ENCODE measurements at regions not wholly inside any gene's neighbourhood (a gene's known extent, or its start where the extent isn't known, plus 50 kb on each side); places are given as distances from the start of the nearest gene placed in this dataset.
"Not testable (repeated sequence)": the region's sequence is repeated elsewhere in the genome, so short reads cannot be mapped to it uniquely, and the experiment has no call there.

- no peak for DNase-seq
- no peaks in the 10 kb centered on the region for H3K9me3 Mint-ChIP-seq
- no peaks in the 10 kb centered on the region for H3K36me3 Mint-ChIP-seq (ENCODE audit: low read depth)
- H3K27ac Mint-ChIP-seq: no peak overlapping the region
- H3K27me3 Mint-ChIP-seq: no peaks in the 10 kb centered on the region
- H3K4me1 Mint-ChIP-seq: no peaks in the 10 kb centered on the region
- H3K4me3 Mint-ChIP-seq: no peak overlapping the region
- no peak for ATAC-seq
These were observed 409.7 kb upstream of the MTPN start for GRCh38 chr7:136386876-136387275.

DNA sequence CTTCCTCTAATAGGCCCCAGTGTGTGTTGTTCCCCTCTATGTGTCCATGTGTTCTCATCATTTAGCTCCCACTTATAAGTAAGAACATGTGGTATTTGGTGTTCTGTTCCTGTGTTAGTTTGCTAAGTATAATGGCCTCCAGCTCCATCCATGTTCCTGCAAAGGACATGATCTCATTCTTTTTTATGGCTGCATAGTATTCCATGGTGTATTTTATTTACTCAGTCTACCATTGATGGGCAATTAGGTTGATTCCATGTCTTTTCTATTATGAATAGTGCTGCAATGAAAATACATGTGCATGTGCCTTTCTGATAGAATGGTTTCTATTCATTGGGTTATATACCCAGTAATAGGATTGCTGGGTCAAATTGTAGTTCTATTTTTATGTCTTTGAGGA, 394.2 kb upstream of the MTPN start:
- DNase-seq; H3K27me3 Mint-ChIP-seq; H3K4me3 Mint-ChIP-seq; H3K27ac Mint-ChIP-seq; ATAC-seq; H3K4me1 Mint-ChIP-seq; H3K9me3 Mint-ChIP-seq; H3K36me3 Mint-ChIP-seq (ENCODE audit: low read depth): not testable (repeated sequence)

DNA sequence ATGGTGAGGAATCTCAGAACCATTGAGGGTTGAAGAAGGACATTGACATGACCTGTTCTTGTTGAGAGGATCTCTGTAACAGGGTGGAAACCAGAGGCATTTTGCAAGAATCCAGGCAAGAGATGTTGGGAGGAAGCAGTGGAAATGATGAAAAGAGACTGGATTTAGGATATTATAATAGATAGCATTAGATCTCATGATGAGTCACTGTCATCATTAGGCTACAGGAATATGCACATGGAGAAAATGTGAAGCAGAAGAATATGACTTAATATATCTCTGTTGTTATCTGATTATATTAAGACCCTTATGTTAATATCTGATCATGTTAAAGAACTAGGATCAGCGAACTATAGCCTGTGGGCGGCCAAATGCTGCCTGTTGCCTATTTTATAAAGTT, 393.0 kb upstream of the MTPN start:
- no peaks in the 10 kb centered on the region for H3K27me3 Mint-ChIP-seq
- H3K4me1 Mint-ChIP-seq: no peaks in the 10 kb centered on the region
- no peak for ATAC-seq
- H3K9me3 Mint-ChIP-seq: peaks cover 7% of the 10 kb centered on the region
- H3K36me3 Mint-ChIP-seq (ENCODE audit: low read depth): no peaks in the 10 kb centered on the region
- H3K4me3 Mint-ChIP-seq: no peak overlapping the region
- DNase-seq: no peak
- no peak overlapping the region for H3K27ac Mint-ChIP-seq

- Mint-ChIP-seq H3K27me3 (no peaks in the 10 kb centered on the region), H3K9me3 (peaks cover 7% of the 10 kb centered on the region), H3K27ac (no peak overlapping the region), H3K4me3 (no peak overlapping the region), H3K36me3 (ENCODE audit: low read depth) (no peaks in the 10 kb centered on the region), H3K4me1 (no peaks in the 10 kb centered on the region)
- DNase-seq: no peak
- ATAC-seq: no peak
These were observed 392.1 kb upstream of the MTPN start for GRCh38 chr7:136369225-136369624.

GRCh38 chr7:136359333-136359903, 382.3 kb upstream of the MTPN start:
- Mint-ChIP-seq H3K4me1 (peaks cover 3% of the 10 kb centered on the region), H3K9me3 (peaks cover 3% of the 10 kb centered on the region), H3K27ac (no peak overlapping the region), H3K4me3 (no peak overlapping the region), H3K36me3 (ENCODE audit: low read depth) (no peaks in the 10 kb centered on the region), H3K27me3 (no peaks in the 10 kb centered on the region)
- DNase-seq: no peak
- peak; percentile 33 for ATAC-seq

- H3K9me3 Mint-ChIP-seq: no peaks in the 10 kb centered on the region
- DNase-seq (no peak), ATAC-seq (no peak)
- peaks cover 2% of the 10 kb centered on the region for H3K27me3 Mint-ChIP-seq
- no peak overlapping the region for H3K4me3 Mint-ChIP-seq
- H3K36me3 Mint-ChIP-seq (ENCODE audit: low read depth): no peaks in the 10 kb centered on the region
- H3K27ac Mint-ChIP-seq: no peak overlapping the region
- no peaks in the 10 kb centered on the region for H3K4me1 Mint-ChIP-seq
These were observed 376.1 kb upstream of the MTPN start for GRCh38 chr7:136353287-136353686.

DNA sequence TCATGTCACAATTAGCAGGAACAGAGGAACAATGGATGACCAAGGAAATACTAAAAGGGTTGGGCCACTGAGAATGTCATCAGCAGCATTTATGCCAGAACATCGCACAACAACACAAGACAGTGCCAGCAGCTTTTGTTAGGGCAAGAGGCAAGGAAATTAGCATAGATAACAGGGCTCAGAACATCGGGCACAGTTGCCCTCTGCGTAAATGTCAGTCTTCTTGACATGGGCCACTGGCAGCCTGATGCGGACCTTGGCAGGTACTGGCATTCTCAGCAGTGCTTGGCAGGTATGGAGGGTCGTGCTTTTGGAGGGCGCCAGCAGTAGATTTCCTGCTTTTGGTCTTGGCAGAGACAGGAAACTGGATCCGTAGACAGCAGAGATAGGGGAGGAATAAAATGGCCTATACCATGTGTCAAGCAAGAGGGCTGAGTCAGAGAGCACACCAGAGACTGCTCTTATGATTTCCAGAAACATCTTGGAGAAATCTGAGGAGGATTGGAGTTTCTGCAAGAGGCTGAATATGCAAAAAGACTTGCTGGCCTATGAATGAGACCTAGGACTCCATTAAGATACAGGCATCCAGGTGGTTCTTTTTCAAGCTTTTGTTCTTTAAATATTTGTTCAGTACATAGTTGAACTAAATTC, 371.5 kb upstream of the MTPN start:
- Mint-ChIP-seq H3K36me3 (ENCODE audit: low read depth) (no peaks in the 10 kb centered on the region), H3K27me3 (peaks cover 2% of the 10 kb centered on the region), H3K4me1 (no peaks in the 10 kb centered on the region), H3K4me3 (no peak overlapping the region), H3K27ac (no peak overlapping the region), H3K9me3 (no peaks in the 10 kb centered on the region)
- ATAC-seq (no peak), DNase-seq (no peak)

GRCh38 chr7:136348142-136348541, 371.0 kb upstream of the MTPN start:
- H3K27me3 Mint-ChIP-seq: peaks cover 2% of the 10 kb centered on the region
- H3K4me3 Mint-ChIP-seq: no peak overlapping the region
- ATAC-seq (no peak), DNase-seq (no peak)
- no peaks in the 10 kb centered on the region for H3K9me3 Mint-ChIP-seq
- no peak overlapping the region for H3K27ac Mint-ChIP-seq
- no peaks in the 10 kb centered on the region for H3K36me3 Mint-ChIP-seq (ENCODE audit: low read depth)
- H3K4me1 Mint-ChIP-seq: no peaks in the 10 kb centered on the region

GRCh38 chr7:136347488-136347887, 370.3 kb upstream of the MTPN start:
- Mint-ChIP-seq H3K4me1 (no peaks in the 10 kb centered on the region), H3K4me3 (no peak overlapping the region), H3K9me3 (no peaks in the 10 kb centered on the region), H3K27me3 (no peaks in the 10 kb centered on the region), H3K27ac (no peak overlapping the region), H3K36me3 (ENCODE audit: low read depth) (no peaks in the 10 kb centered on the region)
- ATAC-seq (no peak), DNase-seq (no peak)

- DNase-seq (no peak), ATAC-seq (no peak)
- no peaks in the 10 kb centered on the region for H3K4me1 Mint-ChIP-seq
- no peaks in the 10 kb centered on the region for H3K27me3 Mint-ChIP-seq
- no peaks in the 10 kb centered on the region for H3K9me3 Mint-ChIP-seq
- H3K27ac Mint-ChIP-seq: no peak overlapping the region
- no peak overlapping the region for H3K4me3 Mint-ChIP-seq
- no peaks in the 10 kb centered on the region for H3K36me3 Mint-ChIP-seq (ENCODE audit: low read depth)
These were observed 365.1 kb upstream of the MTPN start for GRCh38 chr7:136342251-136342650.

DNA sequence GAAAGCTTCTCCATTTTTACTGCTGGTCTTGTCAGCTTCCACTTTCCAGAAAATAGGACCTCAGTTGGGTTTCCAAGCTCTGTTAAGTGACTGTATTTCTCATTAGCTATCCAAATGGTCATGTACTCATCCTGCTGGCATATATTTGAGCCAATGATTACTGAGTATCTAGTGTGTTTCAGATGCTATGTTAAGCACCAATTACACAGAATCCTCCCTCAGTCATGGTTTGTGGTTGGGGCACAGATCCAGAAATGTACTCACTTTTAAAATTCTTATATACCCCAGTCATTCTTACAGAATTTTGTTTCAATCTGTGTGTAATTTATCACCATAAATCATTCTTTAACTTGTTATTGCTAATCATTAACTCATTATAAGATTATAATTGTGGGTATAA, 362.3 kb upstream of the MTPN start:
- no peaks in the 10 kb centered on the region for H3K27me3 Mint-ChIP-seq
- H3K36me3 Mint-ChIP-seq (ENCODE audit: low read depth): no peaks in the 10 kb centered on the region
- H3K9me3 Mint-ChIP-seq: no peaks in the 10 kb centered on the region
- H3K4me3 Mint-ChIP-seq: no peak overlapping the region
- H3K4me1 Mint-ChIP-seq: no peaks in the 10 kb centered on the region
- no peak overlapping the region for H3K27ac Mint-ChIP-seq
- DNase-seq: no peak
- no peak for ATAC-seq

- Mint-ChIP-seq H3K4me3 (no peak overlapping the region), H3K36me3 (ENCODE audit: low read depth) (no peaks in the 10 kb centered on the region), H3K9me3 (no peaks in the 10 kb centered on the region), H3K27me3 (no peaks in the 10 kb centered on the region), H3K27ac (no peak overlapping the region), H3K4me1 (no peaks in the 10 kb centered on the region)
- no peak for DNase-seq
- no peak for ATAC-seq
These were observed 359.8 kb upstream of the MTPN start for GRCh38 chr7:136336932-136337331.

GRCh38 chr7:136333636-136334035, 356.5 kb upstream of the MTPN start:
- Mint-ChIP-seq H3K4me3 (no peak overlapping the region), H3K9me3 (no peaks in the 10 kb centered on the region)

DNA sequence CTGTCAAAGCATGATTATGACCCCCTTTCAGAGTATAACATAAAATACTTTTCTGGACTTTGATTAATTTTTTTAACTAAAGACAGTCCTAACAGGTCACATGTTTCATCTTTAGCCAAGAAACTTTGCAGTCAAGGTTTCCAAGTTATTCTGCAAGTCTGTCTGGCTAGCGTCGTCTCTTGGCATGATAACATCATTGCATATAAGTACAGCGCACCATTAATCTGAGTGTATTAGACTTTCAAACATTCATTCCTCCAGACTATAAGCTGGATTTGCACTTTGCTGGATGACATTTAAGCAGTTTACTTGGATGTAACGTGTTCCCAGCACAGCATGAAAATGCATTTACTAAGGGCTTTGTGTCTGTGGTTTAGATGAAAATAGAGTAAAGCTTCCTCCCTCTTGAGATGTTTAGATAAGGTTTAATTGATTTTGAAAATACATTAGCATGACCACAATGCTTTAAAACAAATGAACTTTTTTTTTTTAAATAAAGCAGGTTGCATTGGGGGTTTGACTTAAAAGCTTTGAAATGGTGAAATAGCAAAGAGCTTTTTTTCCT, 349.0 kb upstream of the MTPN start:
- DNase-seq (no peak), ATAC-seq (no peak)
- H3K27ac Mint-ChIP-seq: no peak overlapping the region
- no peaks in the 10 kb centered on the region for H3K4me1 Mint-ChIP-seq
- no peak overlapping the region for H3K4me3 Mint-ChIP-seq
- H3K36me3 Mint-ChIP-seq (ENCODE audit: low read depth): no peaks in the 10 kb centered on the region
- H3K9me3 Mint-ChIP-seq: no peaks in the 10 kb centered on the region
- H3K27me3 Mint-ChIP-seq: peaks cover 2% of the 10 kb centered on the region

More at GRCh38 chr7:136333636-136334035, 356.5 kb upstream of the MTPN start:
- ATAC-seq (no peak), DNase-seq (no peak)
- H3K4me1 Mint-ChIP-seq: no peaks in the 10 kb centered on the region
- H3K36me3 Mint-ChIP-seq (ENCODE audit: low read depth): no peaks in the 10 kb centered on the region
- no peak overlapping the region for H3K27ac Mint-ChIP-seq
- H3K27me3 Mint-ChIP-seq: no peaks in the 10 kb centered on the region

GRCh38 chr7:136325578-136325977, 348.4 kb upstream of the MTPN start:
- Mint-ChIP-seq H3K36me3 (ENCODE audit: low read depth) (no peaks in the 10 kb centered on the region), H3K9me3 (no peaks in the 10 kb centered on the region), H3K27me3 (peaks cover 2% of the 10 kb centered on the region), H3K4me3 (no peak overlapping the region), H3K4me1 (no peaks in the 10 kb centered on the region), H3K27ac (no peak overlapping the region)
- no peak for ATAC-seq
- DNase-seq: no peak
